GM12874 (cell line): ENCODE measurements at regions not wholly inside any gene's neighbourhood (a gene's known extent, or its start where the extent isn't known, plus 50 kb on each side); places are given as distances from the start of the nearest gene placed in this dataset.

Experiments used
- CTCF ChIP-seq: IDR thresholded peaks from 2 replicates; pipeline ENCODE4 v1.5.1; 2011; ENCODE audit warnings: low read depth, mild to moderate bottlenecking, control low read depth, low read length, moderate library complexity; ENCODE audit not compliant: insufficient read depth

- TF ChIP-seq CTCF: no peak
Observed at GRCh38 chr5:174448041-174448440, 276.3 kb upstream of the MSX2 start.

DNA sequence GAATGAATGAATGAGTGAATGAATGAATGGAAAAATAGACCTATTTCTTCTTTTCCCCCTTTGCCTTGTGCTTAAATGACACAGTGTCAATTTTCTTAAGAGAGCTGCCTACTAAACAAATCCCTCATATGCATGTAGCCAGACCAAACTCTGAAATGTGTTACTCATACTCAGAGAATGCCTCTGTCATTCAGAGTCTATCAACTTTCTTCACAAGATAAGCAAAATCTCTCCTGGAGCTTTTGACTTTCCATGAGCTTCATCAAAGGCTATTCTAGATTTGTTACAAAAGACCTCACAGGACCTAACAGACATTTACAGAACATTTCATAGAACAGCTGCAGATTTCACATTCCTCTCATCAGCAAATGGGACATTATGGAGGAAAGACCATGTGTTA, 275.7 kb upstream of the MSX2 start:
- TF ChIP-seq CTCF: no peak

DNA sequence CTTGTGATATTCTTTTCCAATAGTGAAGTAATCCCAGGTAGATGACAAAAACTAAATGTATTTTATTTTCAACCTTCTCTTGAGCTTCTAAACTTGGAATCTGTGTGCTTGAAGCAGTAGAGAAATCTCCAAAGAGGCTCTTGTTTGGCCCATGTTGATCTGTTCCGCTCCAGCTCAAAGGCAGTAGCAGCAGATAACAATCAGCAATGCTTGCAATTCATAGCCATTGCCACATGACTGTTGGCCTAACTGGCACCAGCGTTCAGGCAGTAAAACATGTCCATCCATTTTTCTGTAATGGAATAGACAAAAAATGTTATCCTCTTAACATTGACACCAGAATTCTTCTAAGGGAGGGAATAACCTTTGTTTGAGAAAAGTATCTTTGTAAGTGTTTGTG, 270.7 kb upstream of the MSX2 start:
- no peak for TF ChIP-seq CTCF

DNA sequence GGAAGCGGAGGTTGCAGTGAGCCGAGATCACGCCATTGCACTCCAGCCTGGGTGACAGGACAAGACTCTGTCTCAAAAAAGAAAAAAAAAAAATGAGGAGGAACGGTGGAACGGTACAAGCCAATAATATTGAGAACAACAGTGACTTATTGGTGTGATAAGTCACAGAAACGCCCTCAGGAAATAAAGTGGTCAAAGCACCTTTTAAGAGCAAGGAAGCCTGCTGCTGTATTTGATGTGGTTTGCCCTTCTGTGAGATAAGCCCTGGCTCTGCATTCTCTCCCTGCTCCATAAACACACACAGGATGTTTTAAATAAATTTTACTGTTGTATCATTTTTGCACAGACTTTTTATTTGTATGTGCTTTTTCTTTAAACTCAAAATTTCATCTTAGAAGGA, 269.9 kb upstream of the MSX2 start:
- no peak for TF ChIP-seq CTCF

- TF ChIP-seq CTCF: no peak
Observed at GRCh38 chr5:174454890-174455289, 269.5 kb upstream of the MSX2 start.

DNA sequence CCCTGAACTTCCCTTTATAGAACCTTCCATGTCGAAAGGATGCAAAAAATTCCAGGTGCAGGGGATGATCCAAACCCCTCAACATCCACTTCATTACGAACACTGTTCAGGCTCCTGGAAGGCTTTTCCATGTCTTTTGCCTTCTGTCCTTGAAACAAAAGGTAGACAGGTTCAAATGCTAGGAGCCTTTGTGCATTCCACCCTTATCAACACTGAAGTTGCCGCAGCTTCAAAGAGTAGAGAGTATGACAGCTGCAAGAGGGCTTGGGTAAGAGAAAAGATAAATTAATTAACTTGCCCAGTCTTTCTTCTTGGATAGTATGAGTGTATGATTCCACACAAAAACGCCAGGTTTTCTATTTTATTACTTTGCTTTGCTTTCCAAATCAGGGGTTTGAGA, 269.1 kb upstream of the MSX2 start:
- TF ChIP-seq CTCF: no peak

GRCh38 chr5:174457141-174457678, 267.2 kb upstream of the MSX2 start:
- no peak for TF ChIP-seq CTCF
